GM13977 (cell line): ENCODE measurements at regions not wholly inside any gene's neighbourhood (a gene's known extent, or its start where the extent isn't known, plus 50 kb on each side); places are given as distances from the start of the nearest gene placed in this dataset.

Experiments used
- DNase-seq: peaks from one replicate; pipeline ENCODE4 v3.0.0; 2012; ENCODE audit warnings: low spot score
- CTCF ChIP-seq: IDR thresholded peaks from 2 replicates; pipeline ENCODE4 v1.5.1; 2012; ENCODE audit warnings: mild to moderate bottlenecking, control low read depth; ENCODE audit not compliant: insufficient read depth; ENCODE audit errors: extremely low read depth, missing control alignments
- in situ Hi-C: fragments of 300-500 bp; cut with MboI; formaldehyde crosslinking; loops from one replicate; pipeline ENCODE4 v1.12.0; 2022; ENCODE audit warnings: low sequenced_read_pairs, low pct_unique_long_range_greater_than_20kb, mixed read lengths, inconsistent platforms; ENCODE audit not compliant: unreplicated experiment

DNA sequence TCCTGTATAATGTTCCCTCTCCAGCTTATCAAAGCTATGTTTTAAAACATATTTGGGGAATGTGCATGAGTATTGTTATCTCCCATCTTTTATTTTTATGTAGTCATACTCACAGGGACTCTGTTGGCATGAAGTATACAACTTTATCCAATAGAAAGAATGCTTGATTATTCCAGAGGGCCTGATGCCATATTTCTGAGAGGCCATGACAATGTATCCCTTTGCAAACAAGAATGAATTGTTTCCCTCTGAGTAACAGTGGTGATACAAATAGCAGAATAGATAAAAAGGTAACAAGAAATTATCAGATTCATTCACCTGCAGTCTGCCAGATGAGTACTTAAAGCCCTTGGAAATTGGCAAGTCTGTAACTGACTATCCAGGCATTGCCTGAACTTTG lies 125.9 kb downstream of the PLK2 start:
- in situ Hi-C loops = no loop called here
- DNase-seq = no peak
- TF ChIP-seq CTCF = no peak

DNA sequence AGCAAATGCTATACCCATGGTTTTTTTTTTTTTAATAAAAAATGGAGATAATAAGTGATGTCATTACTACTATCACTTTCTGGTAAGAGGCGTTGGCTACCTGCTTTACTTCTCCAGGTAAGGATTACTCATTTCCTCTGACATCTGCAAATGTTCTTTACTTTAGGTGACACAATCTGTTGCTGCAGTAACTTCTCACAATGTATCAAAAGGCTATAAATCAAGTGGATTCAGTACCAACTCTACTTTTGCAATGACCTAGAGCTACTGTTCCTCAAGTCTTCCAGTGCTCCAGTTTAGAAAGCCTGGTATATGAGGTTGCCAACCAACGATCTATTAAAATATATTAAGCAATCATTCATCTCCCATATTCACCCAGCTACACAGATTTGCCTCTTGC lies 129.1 kb downstream of the PLK2 start:
- in situ Hi-C loops = no loop called here
- no peak for DNase-seq
- no peak for TF ChIP-seq CTCF

- peak; percentile 5 for DNase-seq
- in situ Hi-C loops = no loop called here
- no peak for TF ChIP-seq CTCF
These were observed 132.6 kb downstream of the PLK2 start for GRCh38 chr5:58327289-58327688.

DNA sequence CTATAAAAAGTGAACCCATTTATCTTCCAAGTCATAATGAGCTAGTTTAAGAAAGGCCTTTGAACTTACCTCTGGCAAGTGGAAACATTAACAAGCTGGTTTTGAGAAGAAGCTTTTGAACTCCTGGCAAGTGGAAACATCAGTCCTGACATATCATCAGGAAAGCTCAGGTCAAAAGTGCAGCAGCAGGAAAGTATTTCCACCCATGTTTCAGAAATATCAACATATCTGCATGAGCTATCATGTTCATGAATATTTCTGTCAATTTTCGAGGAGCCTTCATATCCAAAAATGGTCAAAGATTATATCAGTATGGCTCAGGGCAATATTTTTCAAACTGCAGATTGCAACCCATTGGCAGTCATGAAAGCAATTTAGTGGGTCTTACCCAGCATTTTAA lies 133.9 kb downstream of the PLK2 start:
- DNase-seq = no peak
- no peak for TF ChIP-seq CTCF
- in situ Hi-C loops = no loop called here

GRCh38 chr5:58322453-58322852 lies 137.4 kb downstream of the PLK2 start:
- no peak for TF ChIP-seq CTCF

GRCh38 chr5:58318468-58318867 lies 141.4 kb downstream of the PLK2 start:
- TF ChIP-seq CTCF = no peak
- DNase-seq = no peak
- in situ Hi-C loops = no loop called here

More at GRCh38 chr5:58322453-58322852, 137.4 kb downstream of the PLK2 start:
- in situ Hi-C loops = no loop called here
- DNase-seq = no peak

- no peak for DNase-seq
- in situ Hi-C loops = no loop called here
- no peak for TF ChIP-seq CTCF
These were observed 142.1 kb downstream of the PLK2 start for GRCh38 chr5:58317808-58318207.
